GM21619 (cell line): ENCODE measurements at regions not wholly inside any gene's neighbourhood (a gene's known extent, or its start where the extent isn't known, plus 50 kb on each side); places are given as distances from the start of the nearest gene placed in this dataset.
A peak's percentile ranks its signal among the peaks of the same experiment; 100 is the strongest.
"Not testable (repeated sequence)": the region's sequence is repeated elsewhere in the genome, so short reads cannot be mapped to it uniquely, and the experiment has no call there.

Experiments
- ATAC-seq: cut with Tn5 transposase; IDR thresholded peaks from one replicate; pipeline ENCODE4 v1.9.1; 2021; ENCODE audit not compliant: unreplicated experiment

GRCh38 chr1:235059221-235059620 is 69.4 kb downstream of the TOMM20 start:
- ATAC-seq = no peak

DNA sequence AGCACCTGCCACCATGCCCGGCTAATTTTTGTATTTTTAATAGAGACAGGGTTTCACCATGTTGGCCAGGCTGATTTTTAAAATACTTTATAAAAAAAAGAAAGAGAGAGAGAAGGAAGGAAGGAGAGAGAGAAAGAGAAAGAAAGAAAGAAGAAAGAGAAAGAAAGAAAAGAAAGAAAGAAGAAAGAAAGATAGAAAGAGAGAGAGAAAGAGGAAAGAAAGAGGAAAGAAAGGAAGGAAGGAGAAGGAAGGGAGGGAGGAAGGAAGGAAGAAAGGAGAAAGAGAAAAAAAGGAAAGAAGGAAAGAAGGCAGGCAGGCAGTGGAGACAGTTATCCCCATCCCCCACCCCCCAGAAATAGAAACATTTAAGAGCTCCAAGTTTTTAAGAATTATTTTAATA is 69.9 kb downstream of the TOMM20 start:
- no peak for ATAC-seq

GRCh38 chr1:235057385-235058306 is 71.0 kb downstream of the TOMM20 start:
- ATAC-seq = no peak

- ATAC-seq = no peak
Measured at GRCh38 chr1:235056937-235057336, 71.7 kb downstream of the TOMM20 start.

DNA sequence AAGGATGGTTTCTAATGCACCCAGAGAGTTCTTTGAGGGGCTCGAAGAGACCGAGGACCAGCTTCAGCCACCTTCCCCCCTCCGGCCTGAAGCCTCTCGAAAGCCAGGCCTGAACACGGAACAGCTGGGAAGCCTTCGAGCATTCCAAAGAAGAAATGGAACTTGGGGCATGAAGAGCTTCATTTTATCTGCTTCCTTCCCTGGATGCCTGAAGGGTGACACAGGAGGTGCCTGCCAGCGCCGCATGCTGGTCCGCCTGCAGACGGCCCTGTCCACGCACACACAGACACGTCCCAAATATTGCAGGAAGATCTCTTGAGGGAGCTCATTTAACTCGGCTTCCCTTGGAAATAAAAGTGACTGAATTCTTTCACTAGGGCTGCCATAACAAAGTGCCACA is 73.7 kb downstream of the TOMM20 start:
- no peak for ATAC-seq

DNA sequence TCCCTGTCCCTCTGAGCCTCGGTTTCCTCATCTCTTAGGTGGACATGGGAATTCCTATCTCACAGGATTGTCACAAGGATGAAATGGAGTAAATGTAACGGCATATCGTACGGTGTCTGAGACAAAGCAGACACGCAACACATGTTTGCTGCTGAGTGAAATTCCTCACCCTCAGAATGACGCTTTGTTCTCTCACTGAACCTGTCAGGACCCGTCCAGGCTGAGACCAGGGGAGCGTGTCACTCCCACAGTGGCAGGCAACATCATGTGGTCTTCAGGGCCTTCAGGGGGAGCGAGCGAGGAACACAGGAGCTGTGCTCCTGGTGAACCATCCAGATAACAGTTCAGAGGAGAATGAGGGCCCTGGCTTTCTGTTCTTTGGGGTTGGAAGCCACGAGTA is 74.2 kb downstream of the TOMM20 start:
- no peak for ATAC-seq

- ATAC-seq = no peak
Measured at GRCh38 chr1:235052067-235053008, 76.3 kb downstream of the TOMM20 start.

GRCh38 chr1:235051521-235051920 is 77.1 kb downstream of the TOMM20 start:
- no peak for ATAC-seq

DNA sequence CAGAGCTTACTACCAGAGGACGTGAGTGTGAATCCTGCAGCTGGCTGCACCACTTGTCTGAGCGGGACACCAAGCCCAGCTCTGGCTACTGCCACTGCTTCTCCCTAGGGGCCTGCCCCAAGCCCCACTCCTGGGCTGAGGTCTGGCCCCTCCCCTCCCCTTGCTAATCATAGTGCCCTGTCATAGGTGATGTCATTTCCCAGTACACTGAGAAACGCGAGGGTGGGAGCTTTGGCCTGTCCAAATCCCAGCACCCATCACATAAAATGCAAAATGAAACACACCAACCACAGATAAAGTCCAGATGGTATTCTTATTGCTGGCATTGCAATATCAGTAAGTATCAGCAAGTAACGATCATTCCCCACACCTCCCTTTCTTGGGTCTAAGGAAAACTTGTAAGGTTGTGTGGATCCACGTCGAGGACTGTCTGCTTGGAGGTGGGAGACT is 77.7 kb downstream of the TOMM20 start:
- ATAC-seq = peak; percentile 45

DNA sequence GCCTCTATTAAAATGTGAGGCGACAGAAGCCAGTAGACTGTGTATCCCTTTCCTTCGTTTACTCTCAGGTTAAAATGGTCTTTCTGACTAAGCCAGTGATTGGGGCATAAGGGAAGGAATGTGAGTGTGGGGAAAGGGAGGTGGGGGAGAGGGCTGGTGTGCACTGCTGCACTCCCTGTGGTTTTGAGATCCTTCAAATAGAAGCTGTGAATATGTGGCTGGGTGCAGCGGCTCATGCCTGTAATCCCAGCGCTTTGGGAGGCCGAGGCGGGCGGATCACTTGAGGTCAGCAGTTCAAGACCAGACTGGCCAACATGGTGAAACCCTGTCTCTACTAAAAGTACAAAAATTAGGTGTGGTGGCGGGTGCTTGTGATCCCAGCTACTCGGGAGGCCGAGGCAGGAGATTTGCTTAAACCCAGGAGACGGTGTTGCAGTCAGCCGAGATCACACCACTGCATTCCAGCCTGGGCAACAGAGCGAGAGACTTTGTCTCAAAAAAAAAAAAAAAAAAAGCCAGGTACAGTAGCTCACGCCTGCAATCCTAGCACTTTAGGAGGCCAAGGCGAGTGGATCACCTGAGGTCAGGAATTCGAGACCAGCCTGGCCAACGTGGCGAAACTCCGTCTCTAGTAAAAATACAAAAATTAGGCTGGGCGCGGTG is 78.8 kb downstream of the TOMM20 start:
- not testable (repeated sequence) for ATAC-seq

DNA sequence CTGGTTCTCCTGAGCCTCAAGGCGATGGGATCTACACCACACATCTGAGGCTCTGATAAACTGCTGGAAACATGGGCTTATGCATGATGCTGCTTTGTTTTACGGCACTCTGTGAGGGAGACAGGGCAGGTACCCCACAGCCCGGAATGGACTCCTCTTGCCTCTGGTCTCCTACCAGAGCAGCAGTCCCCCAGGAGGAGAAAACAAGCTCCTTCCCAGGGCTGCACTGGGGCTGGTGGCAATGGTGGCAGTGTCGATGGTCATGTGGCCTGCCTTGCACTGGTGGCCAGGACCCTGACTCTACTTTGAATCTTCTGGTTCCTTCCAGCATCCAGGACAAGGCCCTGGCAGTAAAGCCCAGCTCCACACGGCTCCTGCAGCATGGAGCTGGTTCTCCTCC is 79.4 kb downstream of the TOMM20 start:
- ATAC-seq = no peak

GRCh38 chr1:235047331-235047871 is 81.2 kb downstream of the TOMM20 start:
- peak; percentile 33 for ATAC-seq

DNA sequence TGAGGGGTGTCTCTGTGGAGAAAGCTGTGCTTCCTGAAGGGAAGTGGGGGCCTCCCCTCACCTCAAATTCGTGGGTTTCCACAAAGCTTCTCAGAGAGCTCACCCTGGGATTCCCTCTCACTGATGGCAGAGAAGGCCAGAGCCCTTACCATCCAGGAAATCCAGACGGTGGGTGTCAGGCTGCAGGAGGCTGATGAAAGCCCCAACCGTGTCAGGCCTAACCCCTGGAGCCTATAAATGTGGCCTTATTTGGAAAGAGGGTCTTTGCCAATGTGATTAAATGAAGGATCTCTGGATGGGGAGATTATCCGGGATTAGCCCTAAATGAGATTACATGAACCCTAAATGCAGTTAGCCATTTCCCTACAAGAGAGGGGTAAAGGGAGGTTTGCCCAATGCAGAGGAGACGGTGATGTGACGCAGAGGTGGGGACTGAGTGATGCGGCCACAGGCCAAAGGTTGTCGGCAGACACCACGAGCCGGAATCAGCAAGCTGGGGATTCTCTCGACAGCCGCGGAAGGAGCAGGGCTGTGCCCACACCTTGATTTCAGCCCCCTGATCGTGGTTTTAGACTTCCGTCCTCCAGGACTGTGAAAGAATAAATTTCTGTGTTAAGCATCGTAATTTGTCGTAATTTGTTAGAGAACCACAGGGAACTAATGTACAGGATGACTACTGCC is 82.6 kb downstream of the TOMM20 start:
- ATAC-seq = no peak

DNA sequence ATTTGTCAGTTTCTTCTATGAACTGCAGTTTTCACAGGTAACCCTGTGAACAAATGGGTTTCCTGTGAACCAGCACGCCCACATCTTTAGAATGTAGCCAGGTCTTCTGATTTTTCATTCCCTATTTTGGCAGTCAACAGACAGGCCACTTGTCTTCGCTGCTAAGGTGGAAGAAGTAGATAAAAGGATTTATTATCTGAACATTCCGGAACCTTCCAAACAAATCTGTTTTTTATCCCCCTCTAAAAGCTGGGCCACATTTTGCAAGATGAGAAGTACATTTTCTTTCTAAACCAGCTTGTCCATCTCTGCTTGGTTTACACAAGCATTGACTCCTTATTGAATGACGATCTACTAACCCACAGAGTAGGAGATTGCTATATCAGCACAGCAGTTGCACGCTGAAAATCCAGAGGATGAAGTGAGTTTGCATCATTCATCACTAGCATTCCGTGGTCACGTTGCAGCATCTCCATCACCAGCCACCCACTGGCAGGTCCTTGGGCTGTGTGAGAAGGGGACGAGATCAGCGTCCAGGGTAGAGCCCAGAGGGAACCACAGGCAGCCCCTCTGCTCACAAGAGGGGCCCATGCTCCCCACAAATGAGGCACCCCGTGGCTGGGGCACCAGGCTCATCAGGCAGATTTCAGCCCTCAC is 83.5 kb downstream of the TOMM20 start:
- no peak for ATAC-seq

- ATAC-seq = no peak
Measured at GRCh38 chr1:235043234-235043633, 85.4 kb downstream of the TOMM20 start.

GRCh38 chr1:235038701-235039100 is 89.9 kb downstream of the TOMM20 start:
- no peak for ATAC-seq

DNA sequence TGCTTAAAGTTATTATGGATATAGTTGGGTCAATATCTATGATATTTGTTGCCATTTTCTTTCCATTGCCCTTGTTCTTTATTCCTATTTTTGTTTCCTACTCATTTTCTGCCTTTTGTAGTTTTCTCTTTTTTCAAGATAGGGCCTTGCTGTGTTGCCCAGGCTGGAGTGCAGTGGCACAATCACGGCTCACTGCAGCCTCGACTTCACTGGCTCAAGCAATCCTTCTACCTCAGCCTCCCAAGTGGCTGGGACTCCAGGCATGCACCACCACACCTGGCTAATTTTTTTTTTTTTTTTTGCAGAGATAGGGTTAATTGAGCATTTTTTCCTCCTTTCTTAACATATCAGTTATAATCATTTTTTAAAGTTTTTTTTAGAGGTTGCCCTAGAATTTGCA is 92.7 kb downstream of the TOMM20 start:
- ATAC-seq = no peak

DNA sequence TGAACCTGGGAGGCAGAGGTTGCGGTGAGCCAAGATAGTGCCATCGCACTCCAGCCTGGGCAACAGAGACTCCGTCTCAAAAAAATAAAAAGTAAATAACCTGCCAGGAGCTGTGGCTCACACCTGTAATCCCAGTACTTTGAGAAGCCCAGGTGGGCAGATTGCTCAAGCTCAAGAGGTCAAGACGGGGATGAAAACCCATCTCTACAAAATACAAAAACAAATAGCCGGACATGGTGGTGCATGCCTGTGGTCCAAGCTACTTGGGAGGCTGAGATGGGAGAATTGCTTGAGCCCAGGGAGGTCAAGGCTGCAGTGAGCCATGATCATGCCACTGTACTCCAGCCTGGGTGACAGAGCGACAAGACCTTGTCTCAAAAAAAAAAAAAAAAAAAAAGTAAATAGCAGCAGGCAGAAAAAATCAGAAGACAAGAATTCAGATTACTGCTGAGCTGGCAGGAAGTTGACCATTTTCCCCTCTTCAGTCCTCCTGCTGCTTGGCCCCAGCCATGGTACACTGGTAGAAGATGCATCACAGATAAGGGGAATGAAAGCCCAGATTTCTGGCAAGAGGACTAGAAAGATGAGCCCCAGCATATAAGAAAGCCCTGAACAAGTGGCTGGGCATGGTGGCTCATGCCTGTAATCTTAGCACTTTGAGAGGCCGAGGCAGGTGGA is 97.6 kb downstream of the TOMM20 start:
- no peak for ATAC-seq

- ATAC-seq = no peak
Measured at GRCh38 chr1:235027862-235028250, 100.8 kb downstream of the TOMM20 start.
